ENCODE measurements at regions not wholly inside any gene's neighbourhood (a gene's known extent, or its start where the extent isn't known, plus 50 kb on each side); places are given as distances from the start of the nearest gene placed in this dataset.
"Not testable (repeated sequence)": the region's sequence is repeated elsewhere in the genome, so short reads cannot be mapped to it uniquely, and the experiment has no call there.

GRCh38 chr4:138800421-138800820, 215.2 kb upstream of the NOCT start:
- no peak for DNase-seq
- TF ChIP-seq POLR2A (IDR thresholded peaks at IDR 0.05; ENCODE audit: low read length) (no peak), GATA1 (IDR thresholded peaks at IDR 0.05; ENCODE audit: low read depth, low read length) (no peak)

- no peak for DNase-seq
- TF ChIP-seq GATA1 (IDR thresholded peaks at IDR 0.05; ENCODE audit: low read depth, low read length) (no peak), POLR2A (IDR thresholded peaks at IDR 0.05; ENCODE audit: low read length) (no peak)
Observed at GRCh38 chr4:138798404-138798803, 217.2 kb upstream of the NOCT start.

GRCh38 chr4:138797646-138798045, 217.9 kb upstream of the NOCT start:
- TF ChIP-seq POLR2A (IDR thresholded peaks at IDR 0.05; ENCODE audit: low read length) (no peak), GATA1 (IDR thresholded peaks at IDR 0.05; ENCODE audit: low read depth, low read length) (no peak)
- DNase-seq: no peak

GRCh38 chr4:138796761-138797160, 218.8 kb upstream of the NOCT start:
- TF ChIP-seq POLR2A (IDR thresholded peaks at IDR 0.05; ENCODE audit: low read length) (no peak), GATA1 (IDR thresholded peaks at IDR 0.05; ENCODE audit: low read depth, low read length) (no peak)
- DNase-seq: no peak

- TF ChIP-seq POLR2A (IDR thresholded peaks at IDR 0.05; ENCODE audit: low read length) (no peak), GATA1 (IDR thresholded peaks at IDR 0.05; ENCODE audit: low read depth, low read length) (no peak)
- DNase-seq: no peak
Observed at GRCh38 chr4:138790706-138791340, 224.8 kb upstream of the NOCT start.

- no peak for DNase-seq
- TF ChIP-seq POLR2A (IDR thresholded peaks at IDR 0.05; ENCODE audit: low read length) (no peak), GATA1 (IDR thresholded peaks at IDR 0.05; ENCODE audit: low read depth, low read length) (no peak)
Observed at GRCh38 chr4:138789796-138790195, 225.8 kb upstream of the NOCT start.

- DNase-seq: no peak
- TF ChIP-seq POLR2A (IDR thresholded peaks at IDR 0.05; ENCODE audit: low read length) (no peak), GATA1 (IDR thresholded peaks at IDR 0.05; ENCODE audit: low read depth, low read length) (no peak)
Observed at GRCh38 chr4:138788857-138789256, 226.7 kb upstream of the NOCT start.

GRCh38 chr4:138788267-138788790, 227.3 kb upstream of the NOCT start:
- TF ChIP-seq GATA1 (IDR thresholded peaks at IDR 0.05; ENCODE audit: low read depth, low read length) (no peak), POLR2A (IDR thresholded peaks at IDR 0.05; ENCODE audit: low read length) (no peak)
- DNase-seq: peak in 1 of 2 experiments; percentile 10

- DNase-seq: not testable (repeated sequence)
Observed at GRCh38 chr4:138779761-138780160, 235.8 kb upstream of the NOCT start.

- no peak for DNase-seq
- TF ChIP-seq POLR2A (IDR thresholded peaks at IDR 0.05; ENCODE audit: low read length) (no peak), GATA1 (IDR thresholded peaks at IDR 0.05; ENCODE audit: low read depth, low read length) (no peak)
Observed at GRCh38 chr4:138775890-138776289, 239.7 kb upstream of the NOCT start.

GRCh38 chr4:138775489-138775888, 240.1 kb upstream of the NOCT start:
- DNase-seq: no peak
- TF ChIP-seq GATA1 (IDR thresholded peaks at IDR 0.05; ENCODE audit: low read depth, low read length): no peak
- no peak for TF ChIP-seq POLR2A (IDR thresholded peaks at IDR 0.05; ENCODE audit: low read length)

- no peak for TF ChIP-seq POLR2A (IDR thresholded peaks at IDR 0.05; ENCODE audit: low read length)
- TF ChIP-seq GATA1 (IDR thresholded peaks at IDR 0.05; ENCODE audit: low read depth, low read length): no peak
- DNase-seq: no peak
Observed at GRCh38 chr4:138774940-138775339, 240.6 kb upstream of the NOCT start.

- DNase-seq: not testable (repeated sequence)
Observed at GRCh38 chr4:138774125-138774524, 241.5 kb upstream of the NOCT start.

GRCh38 chr4:138773321-138773720, 242.3 kb upstream of the NOCT start:
- DNase-seq: peak; percentile 9 to 12
- TF ChIP-seq GATA1 (IDR thresholded peaks at IDR 0.05; ENCODE audit: low read depth, low read length) (no peak), POLR2A (IDR thresholded peaks at IDR 0.05; ENCODE audit: low read length) (no peak)

GRCh38 chr4:138772366-138772765, 243.2 kb upstream of the NOCT start:
- DNase-seq: no peak
- TF ChIP-seq GATA1 (IDR thresholded peaks at IDR 0.05; ENCODE audit: low read depth, low read length) (no peak), POLR2A (IDR thresholded peaks at IDR 0.05; ENCODE audit: low read length) (no peak)

GRCh38 chr4:138770818-138771217, 244.8 kb upstream of the NOCT start:
- no peak for DNase-seq
- TF ChIP-seq POLR2A (IDR thresholded peaks at IDR 0.05; ENCODE audit: low read length) (no peak), GATA1 (IDR thresholded peaks at IDR 0.05; ENCODE audit: low read depth, low read length) (no peak)
